Mucosa of rectum (tissue), 2 donors: ENCODE measurements at regions not wholly inside any gene's neighbourhood (a gene's known extent, or its start where the extent isn't known, plus 50 kb on each side); places are given as distances from the start of the nearest gene placed in this dataset.
"Not testable (repeated sequence)": the region's sequence is repeated elsewhere in the genome, so short reads cannot be mapped to it uniquely, and the experiment has no call there.

ENCODE experiments used
- H3K27ac ChIP-seq, 2 donors: one replicate each; pipeline ENCODE4 v1.7.0; 2013; ENCODE audit warnings: inconsistent platforms in 2 of 2, low read depth in 2 of 2, low read length in 2 of 2
- H3K27me3 ChIP-seq, 2 donors: one replicate each; pipeline ENCODE4 v1.7.0; 2013; ENCODE audit warnings: low read length in 2 of 2; ENCODE audit not compliant: control insufficient read depth in 2 of 2, insufficient read depth in 2 of 2
- H3K36me3 ChIP-seq, 2 donors: one replicate each; pipeline ENCODE4 v1.7.0; 2013; ENCODE audit warnings: low read length in 2 of 2; ENCODE audit not compliant: control insufficient read depth in 2 of 2, insufficient read depth in 2 of 2
- H3K4me1 ChIP-seq, 2 donors: one replicate each; pipeline ENCODE4 v1.7.0; 2013; ENCODE audit warnings: low read length in 2 of 2, mild to moderate bottlenecking in 1 of 2; ENCODE audit not compliant: control insufficient read depth in 2 of 2, insufficient read depth in 2 of 2
- H3K4me3 ChIP-seq, 2 donors: one replicate each; pipeline ENCODE4 v1.7.0; 2013; ENCODE audit warnings: low read length in 2 of 2
- H3K9ac ChIP-seq, 2 donors: one replicate each; pipeline ENCODE4 v1.7.0; 2013; ENCODE audit warnings: low read length in 2 of 2, low read depth in 1 of 2, mild to moderate bottlenecking in 1 of 2
- H3K9me3 ChIP-seq, 2 donors: one replicate each; pipeline ENCODE4 v1.7.0; 2013; ENCODE audit warnings: low read length in 2 of 2; ENCODE audit not compliant: control insufficient read depth in 2 of 2
- donor health status: healthy.
- donor health status: Normal muscosa, but diverticular disease.

DNA sequence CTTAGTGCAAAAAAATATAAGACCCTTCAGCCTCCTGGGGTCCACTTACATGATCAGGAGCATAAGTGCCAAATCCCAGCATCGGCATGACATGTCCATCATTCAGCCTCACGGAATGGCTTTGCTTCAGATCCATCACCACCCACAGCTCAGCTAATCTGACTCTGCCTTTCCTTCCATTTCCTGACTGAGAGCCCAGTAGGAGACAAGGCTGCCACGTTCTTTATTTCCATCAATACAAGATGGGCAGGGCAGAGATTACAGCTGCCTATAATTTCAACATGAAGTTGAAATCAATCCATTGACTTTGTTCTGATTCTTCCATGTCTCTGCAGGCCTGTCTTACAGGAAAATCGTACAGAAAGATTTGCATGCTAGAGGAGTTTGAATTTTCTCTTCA, 76.4 kb upstream of the UCN3 start:
- Histone ChIP-seq H3K27me3 (no peaks in the 10 kb centered on the region), H3K4me1 (peaks cover 14% of the 10 kb centered on the region in 2 donors)

DNA sequence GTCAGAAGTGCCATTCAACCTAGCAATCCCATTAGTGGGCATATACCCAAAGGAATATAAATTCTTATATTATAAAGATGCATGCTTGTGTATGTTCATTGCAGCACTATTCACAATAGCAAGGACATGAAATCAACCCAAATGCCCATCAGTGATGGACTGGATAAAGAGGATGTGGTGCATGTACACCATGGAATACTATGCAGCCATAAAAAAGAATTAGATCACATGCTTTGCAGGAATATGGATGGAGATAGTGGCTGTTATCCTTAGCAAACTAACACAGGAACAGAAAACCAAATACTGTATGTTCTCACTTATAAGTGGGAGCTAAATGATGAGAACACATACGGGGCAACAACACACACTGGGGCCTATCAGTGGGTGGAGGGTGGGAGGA, 75.5 kb upstream of the UCN3 start:
- not testable (repeated sequence) for H3K27me3 ChIP-seq, H3K4me3 ChIP-seq, H3K9ac ChIP-seq, H3K36me3 ChIP-seq, H3K9me3 ChIP-seq, H3K27ac ChIP-seq
- peaks cover 12 to 17% of the 10 kb centered on the region in 2 donors for H3K4me1 ChIP-seq

More for the DNA sequence above, 76.4 kb upstream of the UCN3 start:
- H3K9ac ChIP-seq, result no peak overlapping the region
- no peaks in the 10 kb centered on the region for H3K36me3 ChIP-seq
- no peak overlapping the region for H3K4me3 ChIP-seq
- no peaks in the 10 kb centered on the region for H3K9me3 ChIP-seq
- H3K27ac ChIP-seq, result no peak overlapping the region

DNA sequence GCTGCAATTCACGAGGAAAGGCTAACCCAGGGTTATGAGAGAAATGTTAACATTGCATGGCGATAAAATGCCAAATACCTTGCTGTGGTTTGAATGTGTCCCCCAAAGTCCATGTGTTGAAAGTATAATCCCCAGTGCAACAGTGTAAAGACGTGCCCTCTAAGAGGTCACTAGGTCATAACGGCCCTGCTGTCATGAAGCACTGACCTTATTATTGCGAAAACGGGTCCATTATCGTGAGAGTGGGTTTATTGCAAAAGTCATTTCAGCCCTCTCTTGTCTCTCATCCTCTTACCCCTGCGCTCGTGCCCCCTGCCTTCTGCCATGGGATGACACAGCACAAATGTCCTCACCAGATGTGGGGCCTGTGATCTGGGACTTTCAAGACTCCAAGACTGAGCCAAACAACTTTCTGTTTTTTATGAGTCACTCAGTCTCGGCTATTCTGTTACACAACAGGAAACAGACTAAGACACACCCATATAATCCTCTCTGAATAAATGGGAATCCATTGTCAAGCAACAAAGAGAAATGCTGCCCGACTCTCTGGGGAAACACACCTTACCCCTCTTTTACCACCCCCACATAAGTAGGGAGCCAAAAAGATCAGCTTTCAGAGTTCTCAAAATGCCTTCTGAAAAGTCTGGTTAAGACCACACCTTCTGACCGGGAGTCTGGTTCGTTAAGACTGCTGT, 73.1 kb upstream of the UCN3 start:
- Histone ChIP-seq H3K9ac (peak overlapping the region in 1 of 2 donors; percentile 13), H3K4me3 (peak overlapping the region; percentile 25 to 65), H3K27ac (peak overlapping the region; percentile 83 to 85), H3K4me1 (peaks cover 12 to 17% of the 10 kb centered on the region in 2 donors), H3K9me3 (no peaks in the 10 kb centered on the region), H3K27me3 (no peaks in the 10 kb centered on the region), H3K36me3 (no peaks in the 10 kb centered on the region)

DNA sequence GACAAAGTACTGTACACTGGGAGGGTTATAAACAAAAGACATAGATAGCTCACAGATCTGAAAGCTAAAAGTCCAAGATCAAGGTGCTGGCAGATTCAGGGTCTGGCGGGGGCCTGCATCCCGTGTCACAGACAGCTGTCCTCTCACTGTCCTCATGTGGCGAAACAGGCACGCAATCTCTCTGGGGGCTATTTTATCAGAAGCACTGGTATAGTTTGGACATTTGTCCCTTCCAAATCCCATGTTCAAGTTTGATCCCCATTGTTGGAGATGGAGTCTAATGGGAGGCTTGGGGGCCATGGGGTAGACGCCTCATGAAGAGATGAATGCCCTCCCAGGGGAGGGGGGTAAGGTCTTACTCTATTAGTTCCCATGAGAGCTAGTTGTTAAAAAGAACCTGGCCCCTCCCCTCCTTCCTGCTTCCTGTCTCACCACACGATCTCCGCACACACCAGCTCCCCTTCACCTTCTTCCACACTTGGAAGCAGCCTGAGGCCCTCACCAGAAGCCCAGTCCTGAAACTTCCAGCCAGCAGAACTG, 72.5 kb upstream of the UCN3 start:
- Histone ChIP-seq H3K9me3 (no peaks in the 10 kb centered on the region), H3K27ac (peak overlapping the region; percentile 83 to 85), H3K36me3 (no peaks in the 10 kb centered on the region), H3K4me3 (peak overlapping the region in 1 of 2 donors; percentile 65), H3K9ac (no peak overlapping the region), H3K4me1 (peaks cover 12 to 17% of the 10 kb centered on the region in 2 donors), H3K27me3 (no peaks in the 10 kb centered on the region)

DNA sequence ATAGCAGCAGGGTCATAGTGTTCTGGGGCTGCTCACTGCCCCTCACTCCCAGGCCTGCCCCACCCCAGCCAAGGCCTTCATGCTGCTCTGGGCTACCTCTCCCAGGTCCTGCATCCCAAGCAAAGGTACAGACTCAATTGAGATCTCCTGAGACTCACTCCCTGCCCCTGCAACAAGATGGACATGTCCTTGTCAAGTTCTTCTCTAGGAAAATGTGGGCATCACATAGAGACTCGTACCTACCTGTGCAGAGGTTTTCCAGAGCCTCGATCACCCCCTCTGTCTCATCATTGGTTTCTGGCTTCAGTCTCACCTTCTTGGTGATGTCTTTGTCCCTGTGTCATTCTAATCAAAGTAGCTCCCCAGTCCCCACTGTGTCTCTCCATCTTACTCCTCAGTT, 71.8 kb upstream of the UCN3 start:
- not testable (repeated sequence) for H3K27ac ChIP-seq, H3K9me3 ChIP-seq, H3K4me3 ChIP-seq, H3K9ac ChIP-seq, H3K27me3 ChIP-seq, H3K36me3 ChIP-seq
- H3K4me1 ChIP-seq, result peaks cover 12 to 17% of the 10 kb centered on the region in 2 donors

DNA sequence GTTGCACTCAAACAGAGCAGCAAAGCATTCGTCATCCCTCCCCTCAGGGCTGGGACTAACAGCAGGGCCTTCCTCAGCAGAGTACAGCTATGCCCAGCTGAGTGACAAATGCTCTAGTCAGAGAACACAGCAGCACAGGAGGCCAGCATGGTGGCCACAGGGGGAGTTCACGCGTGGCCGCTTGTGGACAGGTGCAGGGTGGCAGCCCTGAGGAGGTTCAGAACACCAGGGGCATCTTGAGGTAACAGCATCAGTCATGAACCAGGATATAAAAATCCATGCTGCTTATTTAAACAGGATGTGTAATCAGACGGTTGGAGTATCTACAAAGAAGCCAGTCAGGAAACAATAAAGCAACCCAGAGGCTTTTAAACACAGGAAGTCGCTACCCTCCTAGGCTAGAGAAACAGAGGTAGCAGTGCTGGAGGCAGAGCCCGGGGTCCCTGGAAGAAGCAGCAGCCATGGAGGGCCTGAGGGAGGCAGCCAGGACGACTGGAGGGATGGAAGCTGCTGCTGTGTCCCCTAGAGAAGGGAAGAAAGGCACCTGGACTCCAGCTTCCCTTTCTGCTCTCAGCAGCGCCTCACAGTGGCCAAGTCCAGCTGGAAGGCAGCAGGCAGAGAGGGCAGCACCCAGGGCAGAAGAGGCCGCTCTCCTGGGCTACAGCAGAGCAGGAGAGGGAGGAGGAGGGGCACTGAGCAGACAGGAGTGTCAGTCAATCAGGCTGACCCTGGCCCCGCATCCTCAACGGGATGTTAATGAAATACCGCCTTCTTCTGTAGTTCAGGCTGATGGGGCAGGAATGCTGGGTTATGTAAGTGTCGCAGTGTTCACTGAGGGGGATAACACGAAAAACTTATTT, 70.8 kb upstream of the UCN3 start:
- Histone ChIP-seq H3K4me3 (no peak overlapping the region), H3K27me3 (no peaks in the 10 kb centered on the region), H3K9ac (no peak overlapping the region), H3K9me3 (no peaks in the 10 kb centered on the region), H3K36me3 (no peaks in the 10 kb centered on the region), H3K27ac (peak overlapping the region; percentile 9 to 22), H3K4me1 (peaks cover 12 to 14% of the 10 kb centered on the region in 2 donors)

DNA sequence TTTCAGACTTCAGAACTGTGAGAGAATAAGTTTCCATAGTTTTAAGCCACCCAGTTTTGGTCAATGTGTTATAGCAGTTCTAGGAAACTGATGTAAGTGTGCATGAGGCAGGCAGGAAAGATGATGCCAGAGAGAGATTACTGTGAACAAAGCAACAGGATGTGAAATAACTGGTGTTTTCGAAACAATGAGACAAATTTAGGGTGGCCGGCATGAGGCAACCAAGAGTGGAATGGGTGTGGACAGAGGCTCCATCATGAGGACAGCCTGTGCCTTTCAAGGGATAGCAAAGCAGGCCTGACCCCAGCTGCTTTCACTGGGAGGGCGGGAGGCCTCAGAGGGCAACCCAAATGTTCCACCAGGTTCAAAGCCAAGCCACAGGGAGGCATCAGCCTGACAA, 67.3 kb upstream of the UCN3 start:
- Histone ChIP-seq H3K36me3 (no peaks in the 10 kb centered on the region), H3K9me3 (no peaks in the 10 kb centered on the region), H3K27ac (no peak overlapping the region), H3K4me1 (peaks cover 0 to 3% of the 10 kb centered on the region in 2 donors), H3K4me3 (no peak overlapping the region), H3K27me3 (no peaks in the 10 kb centered on the region), H3K9ac (no peak overlapping the region)

DNA sequence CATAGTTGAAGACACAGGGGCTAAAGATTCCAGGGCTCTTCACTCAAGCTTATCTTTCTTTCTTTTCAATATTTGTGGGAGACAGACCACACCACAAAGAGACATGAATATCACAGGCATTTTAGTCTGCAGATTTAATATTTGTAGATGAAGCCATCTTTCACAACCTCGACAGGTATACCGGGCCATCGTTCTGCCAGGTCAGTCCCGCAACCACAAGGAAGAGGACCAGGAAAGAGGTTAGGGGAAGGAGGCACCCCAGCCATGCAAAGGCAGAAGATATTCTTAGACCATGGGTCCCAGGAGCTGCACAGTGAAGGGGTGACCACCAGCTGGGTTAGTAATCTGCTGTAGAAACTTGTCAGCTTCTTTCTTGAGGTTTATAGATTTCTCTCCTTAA, 66.8 kb upstream of the UCN3 start:
- Histone ChIP-seq H3K4me1 (peaks cover 0 to 3% of the 10 kb centered on the region in 2 donors), H3K4me3 (no peak overlapping the region), H3K27me3 (no peaks in the 10 kb centered on the region), H3K36me3 (no peaks in the 10 kb centered on the region), H3K9me3 (no peaks in the 10 kb centered on the region), H3K9ac (no peak overlapping the region), H3K27ac (no peak overlapping the region)

DNA sequence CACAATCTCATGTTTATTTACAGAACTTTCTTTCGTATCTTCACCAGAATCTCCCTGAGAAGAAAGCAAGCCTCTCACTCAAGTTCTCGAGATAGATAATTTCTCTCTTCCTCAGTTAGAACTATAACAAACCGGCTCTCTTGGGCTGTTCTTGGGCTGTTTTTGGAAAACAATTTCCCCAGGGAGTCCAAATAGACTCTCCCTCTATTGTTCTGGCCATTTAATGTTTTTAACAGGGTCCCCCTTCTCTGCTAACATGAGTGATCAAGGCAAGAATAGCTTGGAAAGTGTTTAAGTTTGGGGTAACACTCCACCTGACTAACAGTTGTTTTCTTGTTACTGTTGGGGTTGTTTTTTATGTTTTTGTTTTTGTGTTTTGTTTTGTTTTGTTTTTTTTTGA, 64.8 kb upstream of the UCN3 start:
- Histone ChIP-seq H3K4me1 (no peaks in the 10 kb centered on the region), H3K9ac (no peak overlapping the region), H3K4me3 (no peak overlapping the region), H3K27ac (no peak overlapping the region), H3K9me3 (no peaks in the 10 kb centered on the region), H3K36me3 (no peaks in the 10 kb centered on the region), H3K27me3 (no peaks in the 10 kb centered on the region)

DNA sequence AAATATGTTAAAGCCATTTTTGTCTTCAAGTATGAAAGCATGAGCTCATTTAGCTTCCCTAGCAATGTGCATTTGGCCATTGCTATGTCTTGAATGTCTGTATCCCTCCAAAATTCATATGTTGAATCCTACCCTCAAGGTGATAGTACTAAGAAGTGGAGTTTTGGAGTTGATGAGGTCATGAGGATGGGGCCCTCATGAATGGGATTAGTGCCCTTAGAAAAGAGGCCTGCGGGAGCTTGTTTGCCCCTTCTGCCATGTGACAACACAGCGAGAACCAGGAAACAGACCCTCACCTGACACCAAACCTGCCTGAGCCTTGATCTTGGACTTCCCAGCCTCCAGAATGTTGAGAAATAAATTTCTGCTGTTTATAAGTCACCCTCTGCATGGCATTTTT, 61.3 kb upstream of the UCN3 start:
- Histone ChIP-seq H3K27me3 (no peaks in the 10 kb centered on the region), H3K4me1 (no peaks in the 10 kb centered on the region), H3K4me3 (no peak overlapping the region), H3K27ac (no peak overlapping the region), H3K9me3 (no peaks in the 10 kb centered on the region), H3K36me3 (no peaks in the 10 kb centered on the region), H3K9ac (no peak overlapping the region)
